ENCODE measurements at regions not wholly inside any gene's neighbourhood (a gene's known extent, or its start where the extent isn't known, plus 50 kb on each side); places are given as distances from the start of the nearest gene placed in this dataset.

- Histone ChIP-seq H3K36me3 (replicated peaks in 1 of 2; ENCODE audit: control insufficient read depth in 1 of 2, insufficient read depth in 2 of 2, low read length in 2 of 2) (no peaks in the 10 kb centered on the region), H3K4me2 (replicated peaks; ENCODE audit: extremely low read depth, low read length, poor library complexity, severe bottlenecking) (no peak overlapping the region), H4K20me1 (ENCODE audit: insufficient read depth, low read length) (no peaks in the 10 kb centered on the region), H2AFZ (ENCODE audit: insufficient read depth, low read depth, low read length, poor library complexity, severe bottlenecking) (no peak overlapping the region), H3K27me3 (ENCODE audit: control insufficient read depth in 2 of 2, insufficient read depth in 2 of 2, low read length in 2 of 2) (no peaks in the 10 kb centered on the region), H3K4me3 (replicated peaks in 1 of 3; ENCODE audit: low read depth in 2 of 3, low read length in 3 of 3) (no peak overlapping the region), H3K9ac (ENCODE audit: insufficient read depth, low read length, poor library complexity, severe bottlenecking) (no peak overlapping the region), H3K9me3 (replicated peaks in 1 of 2; ENCODE audit: control insufficient read depth in 1 of 2, insufficient read depth in 1 of 2, low read length in 2 of 2) (no peaks in the 10 kb centered on the region), H3K27ac (ENCODE audit: low read depth in 1 of 2, low read length in 2 of 2) (no peak overlapping the region), H3K4me1 (ENCODE audit: control insufficient read depth in 1 of 2, insufficient read depth in 2 of 2, low read length in 2 of 2) (no peaks in the 10 kb centered on the region), H3K79me2 (ENCODE audit: insufficient read depth, low read length) (no peaks in the 10 kb centered on the region)
- no peak for TF ChIP-seq CTCF (IDR thresholded peaks at IDR 0.05)
- 100% methylated on average over 1 of the region's 4 CpGs for WGBS (ENCODE audit: insufficient coverage)
- Mint-ChIP-seq H3K27me3 (ENCODE audit: low read depth in 3 of 3) (peaks cover 0 to 1% (median 0%) of the 10 kb centered on the region in 3 donors), H3K9me3 (peaks cover 0 to 2% (median 0%) of the 10 kb centered on the region in 7 donors), H3K27ac (no peak overlapping the region), H3K4me1 (no peaks in the 10 kb centered on the region), H3K4me3 (no peak overlapping the region), H3K36me3 (no peaks in the 10 kb centered on the region)
- no peak for DNase-seq
- intact Hi-C loops (cut with micrococcal nuclease) = no loop called here
These were observed 349.1 kb upstream of the CRIM1 start for GRCh38 chr2:36006444-36006843.

GRCh38 chr2:36002941-36003340, 352.6 kb upstream of the CRIM1 start:
- no peak overlapping the region for H3K4me3 Mint-ChIP-seq
- no peak overlapping the region for H3K4me3 ChIP-seq (replicated peaks in 1 of 3; ENCODE audit: low read depth in 2 of 3, low read length in 3 of 3)
- WGBS (ENCODE audit: insufficient coverage) = no CpG with 5 or more reads among the region's 1 CpG

More at GRCh38 chr2:36002941-36003340, 352.6 kb upstream of the CRIM1 start:
- Histone ChIP-seq H3K9me3 (replicated peaks in 1 of 2; ENCODE audit: control insufficient read depth in 1 of 2, insufficient read depth in 1 of 2, low read length in 2 of 2) (no peaks in the 10 kb centered on the region), H3K36me3 (replicated peaks in 1 of 2; ENCODE audit: control insufficient read depth in 1 of 2, insufficient read depth in 2 of 2, low read length in 2 of 2) (no peaks in the 10 kb centered on the region), H4K20me1 (ENCODE audit: insufficient read depth, low read length) (no peaks in the 10 kb centered on the region), H3K4me1 (ENCODE audit: control insufficient read depth in 1 of 2, insufficient read depth in 2 of 2, low read length in 2 of 2) (no peaks in the 10 kb centered on the region), H3K27me3 (ENCODE audit: control insufficient read depth in 2 of 2, insufficient read depth in 2 of 2, low read length in 2 of 2) (no peaks in the 10 kb centered on the region), H3K9ac (ENCODE audit: insufficient read depth, low read length, poor library complexity, severe bottlenecking) (no peak overlapping the region), H3K4me2 (replicated peaks; ENCODE audit: extremely low read depth, low read length, poor library complexity, severe bottlenecking) (no peak overlapping the region), H2AFZ (ENCODE audit: insufficient read depth, low read depth, low read length, poor library complexity, severe bottlenecking) (no peak overlapping the region), H3K79me2 (ENCODE audit: insufficient read depth, low read length) (no peaks in the 10 kb centered on the region), H3K27ac (ENCODE audit: low read depth in 1 of 2, low read length in 2 of 2) (no peak overlapping the region)
- H3K36me3 Mint-ChIP-seq = no peaks in the 10 kb centered on the region
- H3K9me3 Mint-ChIP-seq = peaks cover 0 to 2% (median 0%) of the 10 kb centered on the region in 7 donors
- H3K27ac Mint-ChIP-seq = no peak overlapping the region
- no peaks in the 10 kb centered on the region for H3K4me1 Mint-ChIP-seq
- intact Hi-C loops (cut with micrococcal nuclease) = no loop called here
- TF ChIP-seq CTCF (IDR thresholded peaks at IDR 0.05) = no peak
- no peaks in the 10 kb centered on the region for H3K27me3 Mint-ChIP-seq (ENCODE audit: low read depth in 3 of 3)
- DNase-seq = no peak

Measured in CD14-positive monocyte (primary cell).